Lower leg skin (tissue), 3 donors: ENCODE measurements at regions not wholly inside any gene's neighbourhood (a gene's known extent, or its start where the extent isn't known, plus 50 kb on each side); places are given as distances from the start of the nearest gene placed in this dataset.

Experiments used
- CTCF ChIP-seq, 3 donors: fragments of 450-650 bp; IDR thresholded peaks; one replicate each; pipeline ENCODE4 v1.5.1; 2016; ENCODE audit warnings: antibody characterized with exemption in 3 of 3, mild to moderate bottlenecking in 3 of 3, moderate library complexity in 2 of 3
- POLR2A ChIP-seq, 2 donors: fragments of 450-650 bp; IDR thresholded peaks; one replicate each; pipeline ENCODE4 v1.6.1; 2016 to 2017; ENCODE audit warnings: antibody characterized with exemption in 2 of 2, mild to moderate bottlenecking in 1 of 2, moderate library complexity in 1 of 2

GRCh38 chr18:55968550-55968949 lies 380.6 kb upstream of the TCF4 start:
- TF ChIP-seq CTCF (IDR thresholded peaks at IDR 0.05) (no peak), POLR2A (IDR thresholded peaks at IDR 0.05) (no peak)
